Prostate gland (tissue), 2 donors: ENCODE measurements at regions not wholly inside any gene's neighbourhood (a gene's known extent, or its start where the extent isn't known, plus 50 kb on each side); places are given as distances from the start of the nearest gene placed in this dataset.
A peak's percentile ranks its signal among the peaks of the same experiment; 100 is the strongest.

Experiments used
- DNase-seq: peaks from one replicate; pipeline ENCODE4 v3.0.0-alpha.2; 2019; ENCODE audit warnings: low spot score
- H3K27ac ChIP-seq, 2 donors: fragments of 200-600 bp; sonication (generic); 2 replicates each; pipeline ENCODE4 v1.5.1; 2017 to 2019
- H3K27me3 ChIP-seq: fragments of 200-600 bp; sonication (generic); replicated peaks from 2 replicates; pipeline ENCODE4 v1.5.1; 2019; ENCODE audit not compliant: insufficient read depth
- H3K36me3 ChIP-seq, 2 donors: fragments of 200-600 bp; sonication (generic); 1 replicate in 1 of 2; 2 replicates in 1 of 2; pipeline versions ENCODE4 v1.5.1 to v1.8.1; 2017 to 2019
- H3K4me1 ChIP-seq: fragments of 200-600 bp; sonication (generic); replicated peaks from 2 replicates; pipeline ENCODE4 v1.5.1; 2019
- H3K4me3 ChIP-seq, 2 donors: fragments of 200-600 bp; sonication (generic); 2 replicates each; pipeline ENCODE4 v1.5.1; 2017 to 2019
- H3K9me3 ChIP-seq: fragments of 200-600 bp; sonication (generic); 2 replicates; pipeline ENCODE4 v1.5.1; 2017
- POLR2A ChIP-seq: fragments of 450-650 bp; IDR thresholded peaks from one replicate; pipeline ENCODE4 v1.6.1; 2016; ENCODE audit warnings: antibody characterized with exemption, mild to moderate bottlenecking
- POLR2AphosphoS5 ChIP-seq: sonication (generic); formaldehyde crosslinking; IDR thresholded peaks from one replicate; pipeline ENCODE4 v1.6.1; 2017; ENCODE audit warnings: antibody characterized with exemption
- WGBS: methylation state at CpG from one replicate; pipeline ENCODE4 v1.1.5; 2018; 5-methylcytosine and 5-hydroxymethylcytosine counted together
- intact Hi-C: fragments of 100-400 bp; cut with DNase I; formaldehyde crosslinking; loops from one replicate; pipeline ENCODE4 v1.14.2; 2022
- TF ChIP-seq, protein P1 (sequence below), 4 experiments: fragments of 200-600 bp in 2 of 4; fragments of 450-650 bp in 2 of 4; sonication (generic) in 2 of 4; IDR thresholded peaks; 1 replicate in 3 of 4; 2 replicates in 1 of 4; pipeline ENCODE4 v1.5.1; 2016 to 2019; ENCODE audit warnings: antibody characterized with exemption in 4 of 4, mild to moderate bottlenecking in 2 of 4, moderate library complexity in 2 of 4

DNA sequence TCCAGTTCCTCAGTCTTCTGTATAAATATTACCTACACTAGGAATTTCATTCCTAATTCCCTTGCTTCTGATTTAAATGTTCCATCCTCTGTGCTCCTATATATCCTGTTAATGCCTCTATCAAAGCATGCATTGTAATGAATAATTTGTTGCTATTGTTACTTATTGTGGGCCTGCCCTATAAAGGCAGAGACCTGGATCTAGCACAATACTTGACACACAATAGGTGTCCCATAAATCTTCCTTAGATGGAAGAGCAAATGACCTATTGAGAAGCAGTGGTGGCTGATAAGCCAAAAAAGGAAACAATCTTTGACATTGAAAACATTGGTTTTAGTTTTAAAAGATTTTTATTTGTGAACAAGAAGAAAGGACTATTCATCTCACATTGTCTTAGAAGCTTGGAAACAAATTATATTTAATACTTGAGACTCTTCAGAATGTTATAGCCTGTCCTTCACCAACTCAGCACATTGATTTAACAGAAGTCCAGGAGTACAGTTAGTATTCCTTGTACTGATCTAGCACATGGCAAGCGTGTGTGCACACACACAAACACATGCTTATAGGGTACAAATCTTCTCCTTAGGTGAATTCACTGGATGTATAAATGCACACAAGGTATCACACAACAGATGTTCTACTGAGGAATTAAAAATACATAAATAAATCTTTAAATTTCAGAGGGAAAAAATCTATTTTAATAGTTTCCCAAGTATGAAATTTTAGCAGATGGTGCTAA is 135.9 kb downstream of the DUSP6 start:
- Histone ChIP-seq H3K4me3 (no peak overlapping the region), H3K9me3 (no peaks in the 10 kb centered on the region), H3K36me3 (no peaks in the 10 kb centered on the region), H3K4me1 (peaks cover 3% of the 10 kb centered on the region), H3K27ac (no peak overlapping the region), H3K27me3 (no peaks in the 10 kb centered on the region)
- DNase-seq, result no peak
- 92% methylated on average over 1 of the region's 1 CpG for WGBS
- TF ChIP-seq POLR2A (no peak), POLR2AphosphoS5 (no peak)
- TF ChIP-seq, protein P1, sequence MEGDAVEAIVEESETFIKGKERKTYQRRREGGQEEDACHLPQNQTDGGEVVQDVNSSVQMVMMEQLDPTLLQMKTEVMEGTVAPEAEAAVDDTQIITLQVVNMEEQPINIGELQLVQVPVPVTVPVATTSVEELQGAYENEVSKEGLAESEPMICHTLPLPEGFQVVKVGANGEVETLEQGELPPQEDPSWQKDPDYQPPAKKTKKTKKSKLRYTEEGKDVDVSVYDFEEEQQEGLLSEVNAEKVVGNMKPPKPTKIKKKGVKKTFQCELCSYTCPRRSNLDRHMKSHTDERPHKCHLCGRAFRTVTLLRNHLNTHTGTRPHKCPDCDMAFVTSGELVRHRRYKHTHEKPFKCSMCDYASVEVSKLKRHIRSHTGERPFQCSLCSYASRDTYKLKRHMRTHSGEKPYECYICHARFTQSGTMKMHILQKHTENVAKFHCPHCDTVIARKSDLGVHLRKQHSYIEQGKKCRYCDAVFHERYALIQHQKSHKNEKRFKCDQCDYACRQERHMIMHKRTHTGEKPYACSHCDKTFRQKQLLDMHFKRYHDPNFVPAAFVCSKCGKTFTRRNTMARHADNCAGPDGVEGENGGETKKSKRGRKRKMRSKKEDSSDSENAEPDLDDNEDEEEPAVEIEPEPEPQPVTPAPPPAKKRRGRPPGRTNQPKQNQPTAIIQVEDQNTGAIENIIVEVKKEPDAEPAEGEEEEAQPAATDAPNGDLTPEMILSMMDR (IDR thresholded peaks at IDR 0.05), result no peak
- intact Hi-C loops, result no loop called here

DNA sequence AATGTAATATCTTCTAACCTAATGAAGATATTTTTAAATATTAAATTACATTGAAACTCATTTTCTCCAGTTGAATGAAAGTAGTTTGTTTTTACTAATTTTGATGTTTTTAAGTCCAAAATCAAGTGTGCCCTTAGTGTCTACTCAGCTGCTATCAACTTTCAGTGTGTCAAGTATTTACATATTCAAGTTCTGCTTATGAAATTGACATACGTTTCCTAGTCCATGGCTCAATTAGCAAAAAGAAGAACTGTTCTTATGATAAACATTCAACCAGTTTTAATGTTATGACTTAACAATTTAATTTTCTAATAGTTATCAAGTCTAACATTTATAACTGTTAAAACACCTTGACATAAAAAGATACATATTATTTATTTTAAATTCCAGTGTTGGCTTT is 137.1 kb downstream of the DUSP6 start:
- H3K27ac ChIP-seq, result no peak overlapping the region
- no peaks in the 10 kb centered on the region for H3K27me3 ChIP-seq
- H3K4me3 ChIP-seq, result no peak overlapping the region
- H3K36me3 ChIP-seq, result no peaks in the 10 kb centered on the region
- no peak for DNase-seq
- WGBS, result 86% methylated on average over 1 of the region's 1 CpG
- TF ChIP-seq POLR2AphosphoS5, result no peak
- no peak for TF ChIP-seq POLR2A
- TF ChIP-seq, protein P1 (IDR thresholded peaks at IDR 0.05), result no peak
- H3K9me3 ChIP-seq, result no peaks in the 10 kb centered on the region
- intact Hi-C loops, result no loop called here
- H3K4me1 ChIP-seq, result peaks cover 3% of the 10 kb centered on the region

DNA sequence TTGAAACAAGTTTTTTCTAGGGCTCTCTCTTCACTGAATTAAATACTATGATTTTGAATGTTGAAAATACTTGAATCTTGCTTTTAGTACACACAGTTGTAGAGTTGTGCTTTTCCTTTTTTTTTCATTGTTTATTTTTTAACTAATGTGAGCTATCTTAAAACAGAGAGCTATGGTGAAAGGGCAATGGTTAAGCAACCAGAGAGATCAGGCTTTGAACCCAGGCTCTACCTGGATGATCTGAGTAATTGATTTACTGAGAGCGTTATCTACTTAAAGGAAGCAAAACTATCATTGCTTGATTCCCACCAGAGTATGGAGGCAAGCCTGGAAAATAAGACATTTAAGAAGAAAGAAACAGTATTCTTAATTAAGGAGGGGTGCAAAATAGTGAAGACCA is 138.6 kb downstream of the DUSP6 start:
- TF ChIP-seq POLR2AphosphoS5 (no peak), POLR2A (no peak)
- TF ChIP-seq, protein P1 (IDR thresholded peaks at IDR 0.05), result no peak
- Histone ChIP-seq H3K4me3 (no peak overlapping the region), H3K36me3 (no peaks in the 10 kb centered on the region), H3K27ac (no peak overlapping the region), H3K27me3 (no peaks in the 10 kb centered on the region), H3K4me1 (peaks cover 3% of the 10 kb centered on the region), H3K9me3 (no peaks in the 10 kb centered on the region)
- no peak for DNase-seq
- intact Hi-C loops, result no loop called here
- WGBS, result 93% methylated on average over 1 of the region's 1 CpG

DNA sequence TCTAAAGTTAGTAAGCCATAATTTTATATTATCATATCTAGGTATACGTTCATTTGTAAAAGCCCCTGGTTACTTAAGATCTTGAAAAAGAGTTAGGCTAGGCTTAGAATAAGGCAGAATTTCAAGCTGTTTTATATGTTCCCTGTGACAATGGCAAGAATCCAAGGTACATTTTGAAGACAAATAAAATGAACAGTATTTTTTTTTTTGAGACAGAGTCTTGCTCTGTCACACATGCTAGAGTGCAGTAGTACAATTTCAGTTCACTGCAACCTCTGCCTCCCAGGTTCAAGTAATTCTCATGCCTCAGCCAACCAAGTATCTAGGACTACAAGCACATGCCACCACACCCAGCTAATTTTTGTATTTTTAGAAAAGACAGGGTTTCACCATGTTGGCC is 139.2 kb downstream of the DUSP6 start:
- H3K27ac ChIP-seq, result peak overlapping the region; percentile 61 to 77
- H3K9me3 ChIP-seq, result no peaks in the 10 kb centered on the region
- WGBS, result 31% methylated on average over 1 of the region's 1 CpG
- no peak for TF ChIP-seq POLR2A
- TF ChIP-seq, protein P1 (IDR thresholded peaks at IDR 0.05), result no peak
- TF ChIP-seq POLR2AphosphoS5, result peak; percentile 12
- no peak overlapping the region for H3K4me3 ChIP-seq
- intact Hi-C loops, result no loop called here
- peaks cover 3% of the 10 kb centered on the region for H3K4me1 ChIP-seq
- no peaks in the 10 kb centered on the region for H3K27me3 ChIP-seq
- DNase-seq, result peak; percentile 33
- no peaks in the 10 kb centered on the region for H3K36me3 ChIP-seq

DNA sequence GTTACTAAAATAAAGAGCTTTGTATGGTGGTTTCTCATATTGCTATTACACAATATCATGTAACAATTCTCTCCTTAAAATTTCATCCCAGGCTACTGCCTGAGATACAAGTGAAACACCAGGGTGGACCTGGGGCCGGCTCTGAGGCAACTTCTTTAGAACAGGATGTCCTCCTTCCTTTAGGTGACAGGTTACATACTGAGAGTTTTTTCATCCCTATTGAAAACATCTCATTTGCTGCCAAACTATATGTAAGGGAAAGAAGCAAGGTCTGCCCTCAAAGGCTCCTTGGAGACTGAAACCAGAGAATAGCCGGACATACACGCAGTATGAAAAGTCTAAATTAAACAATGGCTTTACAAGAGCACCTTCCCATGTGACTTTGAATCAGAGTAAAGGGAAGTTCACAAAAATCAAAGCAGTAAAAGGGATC is 139.9 kb downstream of the DUSP6 start:
- WGBS, result 14% methylated on average over 3 of the region's 3 CpGs
- peak overlapping the region; percentile 61 to 77 for H3K27ac ChIP-seq
- intact Hi-C loops, result no loop called here

More for the DNA sequence above, 139.9 kb downstream of the DUSP6 start:
- Histone ChIP-seq H3K4me1 (peaks cover 3% of the 10 kb centered on the region), H3K36me3 (no peaks in the 10 kb centered on the region), H3K9me3 (no peaks in the 10 kb centered on the region), H3K4me3 (no peak overlapping the region), H3K27me3 (no peaks in the 10 kb centered on the region)
- TF ChIP-seq POLR2A (no peak), POLR2AphosphoS5 (peak; percentile 55)
- DNase-seq, result peak; percentile 63
